CD4-positive, alpha-beta T cell treated with Interleukin-10 for 1 hour (primary cell): ENCODE measurements at regions not wholly inside any gene's neighbourhood (a gene's known extent, or its start where the extent isn't known, plus 50 kb on each side); places are given as distances from the start of the nearest gene placed in this dataset.
"Not testable (repeated sequence)": the region's sequence is repeated elsewhere in the genome, so short reads cannot be mapped to it uniquely, and the experiment has no call there.

ENCODE experiments used
- DNase-seq: peaks from one replicate; pipeline ENCODE4 v3.0.0-alpha.2; 2020

GRCh38 chr12:9334041-9334692 lies 126.0 kb upstream of the PZP start:
- no peak for DNase-seq

GRCh38 chr12:9333161-9333560 lies 125.0 kb upstream of the PZP start:
- DNase-seq = no peak

GRCh38 chr12:9332564-9332963 lies 124.4 kb upstream of the PZP start:
- no peak for DNase-seq

- peak; percentile 77 for DNase-seq
Measured at GRCh38 chr12:9331218-9331626, 123.0 kb upstream of the PZP start.

GRCh38 chr12:9329019-9329418 lies 120.8 kb upstream of the PZP start:
- DNase-seq = no peak

- no peak for DNase-seq
Measured at GRCh38 chr12:9328065-9328464, 119.9 kb upstream of the PZP start.

- peak; percentile 10 for DNase-seq
Measured at GRCh38 chr12:9327320-9327719, 119.1 kb upstream of the PZP start.

- not testable (repeated sequence) for DNase-seq
Measured at GRCh38 chr12:9326849-9327248, 118.7 kb upstream of the PZP start.

- DNase-seq = no peak
Measured at GRCh38 chr12:9326085-9326484, 117.9 kb upstream of the PZP start.

- DNase-seq = no peak
Measured at GRCh38 chr12:9325471-9325870, 117.3 kb upstream of the PZP start.

GRCh38 chr12:9324782-9325181 lies 116.6 kb upstream of the PZP start:
- DNase-seq = no peak

GRCh38 chr12:9323144-9323681 lies 115.0 kb upstream of the PZP start:
- DNase-seq = no peak

- DNase-seq = no peak
Measured at GRCh38 chr12:9319842-9320173, 111.6 kb upstream of the PZP start.

- no peak for DNase-seq
Measured at GRCh38 chr12:9319044-9319841, 111.0 kb upstream of the PZP start.

GRCh38 chr12:9313479-9313878 lies 105.3 kb upstream of the PZP start:
- not testable (repeated sequence) for DNase-seq

GRCh38 chr12:9312406-9313392 lies 104.5 kb upstream of the PZP start:
- DNase-seq = not testable (repeated sequence)

GRCh38 chr12:9311454-9311853 lies 103.3 kb upstream of the PZP start:
- DNase-seq = not testable (repeated sequence)

- DNase-seq = not testable (repeated sequence)
Measured at GRCh38 chr12:9310645-9311044, 102.5 kb upstream of the PZP start.

GRCh38 chr12:9309749-9310148 lies 101.6 kb upstream of the PZP start:
- DNase-seq = not testable (repeated sequence)

GRCh38 chr12:9308745-9309144 lies 100.5 kb upstream of the PZP start:
- not testable (repeated sequence) for DNase-seq

- not testable (repeated sequence) for DNase-seq
Measured at GRCh38 chr12:9308163-9308562, 100.0 kb upstream of the PZP start.

GRCh38 chr12:9307255-9307654 lies 99.1 kb upstream of the PZP start:
- not testable (repeated sequence) for DNase-seq

GRCh38 chr12:9306004-9306403 lies 97.8 kb upstream of the PZP start:
- DNase-seq = not testable (repeated sequence)
